Pancreas (tissue), 10 donors: ENCODE measurements at regions not wholly inside any gene's neighbourhood (a gene's known extent, or its start where the extent isn't known, plus 50 kb on each side); places are given as distances from the start of the nearest gene placed in this dataset.

Experiments used
- ATAC-seq, 4 donors: fragments of 200-7000 bp; cut with Tn5 transposase; one replicate each; pipeline versions ENCODE4 v1.8.0 to v1.9.1; 2020; ENCODE audit warnings: mild to moderate bottlenecking in 4 of 4, moderate library complexity in 4 of 4
- DNase-seq, 6 donors: peaks; one replicate each; pipeline ENCODE4 v3.0.0-alpha.2; 2020
- FAIRE-seq: peaks from 2 replicates; lab custom pipeline; 2012; peaks lifted over from hg19 to GRCh38; lab: Jason Lieb, UNC
- H3K27ac ChIP-seq, 4 donors: fragments of 200-600 bp; sonication (generic); 1 replicate in 3 of 4; 2 replicates in 1 of 4; pipeline versions ENCODE4 v1.5.0 to v1.8.0; 2020
- H3K27me3 ChIP-seq, 4 donors: fragments of 200-600 bp; one replicate each; pipeline ENCODE4 v1.8.0; 2021
- H3K36me3 ChIP-seq, 3 donors: fragments of 200-600 bp; sonication (generic) in 1 of 3; one replicate each; pipeline versions ENCODE4 v1.5.0 to v1.8.0; 2020 to 2021
- H3K4me1 ChIP-seq, 3 donors: fragments of 200-600 bp; one replicate each; pipeline ENCODE4 v1.8.0; 2021
- H3K4me3 ChIP-seq, 4 donors: fragments of 200-600 bp; sonication (generic) in 2 of 4; one replicate each; pipeline versions ENCODE4 v1.5.0 to v1.8.0; 2020 to 2021
- H3K9me3 ChIP-seq, 4 donors: fragments of 200-600 bp; one replicate each; pipeline ENCODE4 v1.8.0; 2021
- CTCF ChIP-seq, 4 donors: fragments of 200-600 bp; sonication (generic) in 3 of 4; IDR thresholded peaks; one replicate each; pipeline versions ENCODE4 v1.5.0 to v1.8.0; 2021; ENCODE audit warnings: antibody characterized with exemption in 4 of 4
- WGBS, 2 donors: extraction: QIAGEN DNeasy Blood & Tissue Kit; methylation state at CpG; one replicate each; pipeline ENCODE4 v1.1.7; 2013; 5-methylcytosine and 5-hydroxymethylcytosine counted together
- intact Hi-C, 3 donors: fragments of 100-400 bp; cut with DNase I; formaldehyde crosslinking; loops; one replicate each; pipeline versions ENCODE4 v1.11.1 to v1.14.2; 2022
- donor health status: healthy with polysubstance abuse.
- donor health status: DM: no; HTN: no; CAD: no; lungs with moderate emphysema.
- donor health status: DM: no; HTN: no; CAD: no.
- donor health status: control.
- donor health status: control.
- donor health status: Bipolar disorder and iron deficiency.
- donor health status: DM: yes; HTN: yes; CAD: no.
- donor health status: DM: no; HTN: no; CAD: no.
- donor health status: DM: no; HTN: no; CAD: no.
- donor health status: DM: yes; HTN: yes; CAD: no.

GRCh38 chr6:44548319-44548718 is 160.8 kb downstream of the CDC5L start:
- Histone ChIP-seq H3K9me3 (no peaks in the 10 kb centered on the region), H3K4me1 (no peaks in the 10 kb centered on the region), H3K36me3 (no peaks in the 10 kb centered on the region), H3K27ac (no peak overlapping the region), H3K27me3 (no peaks in the 10 kb centered on the region), H3K4me3 (no peak overlapping the region)
- no peak for TF ChIP-seq CTCF (IDR thresholded peaks at IDR 0.05)
- ATAC-seq: no peak
- FAIRE-seq: no peak
- no peak for DNase-seq
- WGBS, 2 donors: 68 to 75% methylated on average over 4 of the region's 4 CpGs
- intact Hi-C loops: no loop called here

GRCh38 chr6:44549516-44549915 is 162.0 kb downstream of the CDC5L start:
- Histone ChIP-seq H3K27me3 (no peaks in the 10 kb centered on the region), H3K27ac (no peak overlapping the region), H3K36me3 (no peaks in the 10 kb centered on the region), H3K4me3 (no peak overlapping the region), H3K4me1 (no peaks in the 10 kb centered on the region), H3K9me3 (no peaks in the 10 kb centered on the region)
- TF ChIP-seq CTCF (IDR thresholded peaks at IDR 0.05): no peak
- FAIRE-seq (no peak), ATAC-seq (no peak), DNase-seq (no peak)
- WGBS, 2 donors: 94 to 95% methylated on average over 3 of the region's 3 CpGs
- intact Hi-C loops: no loop called here

GRCh38 chr6:44554194-44554593 is 166.7 kb downstream of the CDC5L start:
- FAIRE-seq: no peak
- Histone ChIP-seq H3K4me1 (peaks cover 0 to 7% (median 5%) of the 10 kb centered on the region in 3 donors), H3K9me3 (no peaks in the 10 kb centered on the region), H3K27ac (no peak overlapping the region), H3K4me3 (no peak overlapping the region), H3K36me3 (no peaks in the 10 kb centered on the region), H3K27me3 (no peaks in the 10 kb centered on the region)
- no peak for DNase-seq
- no peak for TF ChIP-seq CTCF (IDR thresholded peaks at IDR 0.05)
- ATAC-seq: no peak
- intact Hi-C loops: no loop called here
- WGBS, 2 donors: 83 to 86% methylated on average over 4 of the region's 4 CpGs

- Histone ChIP-seq H3K27me3 (no peaks in the 10 kb centered on the region), H3K9me3 (no peaks in the 10 kb centered on the region), H3K4me3 (no peak overlapping the region), H3K36me3 (no peaks in the 10 kb centered on the region), H3K4me1 (peaks cover 0 to 10% (median 6%) of the 10 kb centered on the region in 3 donors), H3K27ac (no peak overlapping the region)
- intact Hi-C loops: no loop called here
- ATAC-seq (no peak), FAIRE-seq (no peak), DNase-seq (no peak)
- WGBS, 2 donors: 83 to 84% methylated on average over 7 of the region's 7 CpGs
- no peak for TF ChIP-seq CTCF (IDR thresholded peaks at IDR 0.05)
Measured at GRCh38 chr6:44554861-44555260, 167.4 kb downstream of the CDC5L start.

GRCh38 chr6:44556046-44556445 is 168.5 kb downstream of the CDC5L start:
- H3K4me3 ChIP-seq: no peak overlapping the region
- no peak overlapping the region for H3K27ac ChIP-seq
- no peaks in the 10 kb centered on the region for H3K9me3 ChIP-seq
- peaks cover 0 to 10% (median 6%) of the 10 kb centered on the region in 3 donors for H3K4me1 ChIP-seq
- DNase-seq (no peak), FAIRE-seq (no peak), ATAC-seq (peak in 1 of 4 donors; percentile 44)
- H3K27me3 ChIP-seq: peaks cover 0 to 4% (median 0%) of the 10 kb centered on the region in 4 donors
- H3K36me3 ChIP-seq: no peaks in the 10 kb centered on the region
- WGBS, 2 donors: 2 to 46% methylated on average over 1 of the region's 1 CpG
- TF ChIP-seq CTCF (IDR thresholded peaks at IDR 0.05): no peak
- intact Hi-C loops: no loop called here
